ENCODE measurements at regions not wholly inside any gene's neighbourhood (a gene's known extent, or its start where the extent isn't known, plus 50 kb on each side); places are given as distances from the start of the nearest gene placed in this dataset.

- TF ChIP-seq CTCF (IDR thresholded peaks at IDR 0.05): no peak
- TF ChIP-seq POLR2AphosphoS5 (IDR thresholded peaks at IDR 0.05): no peak
Measured at GRCh38 chr5:162664846-162665245, 597.3 kb downstream of the GABRG2 start.
